ENCODE measurements at regions not wholly inside any gene's neighbourhood (a gene's known extent, or its start where the extent isn't known, plus 50 kb on each side); places are given as distances from the start of the nearest gene placed in this dataset.

GRCh38 chr4:45062935-45063545 is 336.7 kb upstream of the GNPDA2 start:
- TF ChIP-seq POLR2A (IDR thresholded peaks at IDR 0.05; ENCODE audit: extremely low read depth, insufficient read length): no peak
- TF ChIP-seq MAX (IDR thresholded peaks at IDR 0.05; ENCODE audit: low read depth, low read length): no peak
- no peak for TF ChIP-seq CTCF (IDR thresholded peaks at IDR 0.05; ENCODE audit: low read depth, low read length)
- TF ChIP-seq MYC (IDR thresholded peaks at IDR 0.05; ENCODE audit: low read depth, low read length): no peak
- DNase-seq (ENCODE audit: low read depth): no peak

GRCh38 chr4:45043911-45044310 is 317.6 kb upstream of the GNPDA2 start:
- no peak for DNase-seq (ENCODE audit: low read depth)

More at GRCh38 chr4:45062935-45063545, 336.7 kb upstream of the GNPDA2 start:
- H3K4me3 ChIP-seq (ENCODE audit: low read depth, low read length): no peak overlapping the region

GRCh38 chr4:45036677-45037076 is 310.3 kb upstream of the GNPDA2 start:
- no peak overlapping the region for H3K4me3 ChIP-seq (ENCODE audit: low read depth, low read length)
- TF ChIP-seq CTCF (IDR thresholded peaks at IDR 0.05; ENCODE audit: low read depth, low read length) (no peak), MAX (IDR thresholded peaks at IDR 0.05; ENCODE audit: low read depth, low read length) (no peak), MYC (IDR thresholded peaks at IDR 0.05; ENCODE audit: low read depth, low read length) (no peak), POLR2A (IDR thresholded peaks at IDR 0.05; ENCODE audit: extremely low read depth, insufficient read length) (no peak)
- DNase-seq (ENCODE audit: low read depth): no peak

More at GRCh38 chr4:45043911-45044310, 317.6 kb upstream of the GNPDA2 start:
- H3K4me3 ChIP-seq (ENCODE audit: low read depth, low read length): no peak overlapping the region
- no peak for TF ChIP-seq MAX (IDR thresholded peaks at IDR 0.05; ENCODE audit: low read depth, low read length)

DNA sequence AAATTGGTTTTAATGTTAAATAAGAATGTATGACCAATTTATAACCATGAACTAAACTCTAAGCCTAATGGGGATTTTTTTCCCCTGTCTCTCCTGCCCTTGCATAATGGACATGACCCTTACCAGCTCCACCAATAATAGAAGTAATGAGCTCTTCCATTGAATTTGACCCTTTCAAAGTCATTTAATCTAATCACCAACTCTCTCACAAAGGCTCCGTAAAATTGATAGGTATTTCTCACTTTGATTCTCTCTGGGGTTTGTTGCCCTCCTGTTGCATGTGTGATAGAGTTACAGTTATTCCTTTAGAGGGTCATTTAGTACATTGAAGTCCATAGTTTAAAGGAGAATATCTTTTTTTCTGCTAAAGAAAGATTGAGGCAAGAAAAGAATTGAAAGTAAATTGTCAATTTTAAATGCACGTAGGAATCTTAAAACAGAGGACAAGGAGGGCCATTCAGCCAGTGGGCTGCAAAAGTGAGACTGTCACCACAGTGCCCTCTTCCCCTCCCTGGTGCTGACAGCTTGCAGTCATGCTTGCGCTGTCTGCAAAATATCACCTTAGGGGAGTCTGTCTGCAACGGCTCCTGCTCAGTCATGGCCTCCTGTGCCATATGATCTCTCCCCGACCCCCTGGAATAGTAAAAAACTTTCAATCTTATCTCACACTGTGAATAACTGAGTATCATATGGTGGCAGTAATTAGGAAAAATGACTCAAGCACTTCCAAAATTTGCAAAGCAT is 307.5 kb upstream of the GNPDA2 start:
- no peak for DNase-seq (ENCODE audit: low read depth)
- no peak for TF ChIP-seq CTCF (IDR thresholded peaks at IDR 0.05; ENCODE audit: low read depth, low read length)
- no peak for TF ChIP-seq MAX (IDR thresholded peaks at IDR 0.05; ENCODE audit: low read depth, low read length)
- TF ChIP-seq MYC (IDR thresholded peaks at IDR 0.05; ENCODE audit: low read depth, low read length): no peak
- TF ChIP-seq POLR2A (IDR thresholded peaks at IDR 0.05; ENCODE audit: extremely low read depth, insufficient read length): no peak

GRCh38 chr4:45030059-45030458 is 303.7 kb upstream of the GNPDA2 start:
- no peak for DNase-seq (ENCODE audit: low read depth)
- TF ChIP-seq POLR2A (IDR thresholded peaks at IDR 0.05; ENCODE audit: extremely low read depth, insufficient read length): no peak
- no peak for TF ChIP-seq MAX (IDR thresholded peaks at IDR 0.05; ENCODE audit: low read depth, low read length)
- TF ChIP-seq CTCF (IDR thresholded peaks at IDR 0.05; ENCODE audit: low read depth, low read length): no peak
- no peak for TF ChIP-seq MYC (IDR thresholded peaks at IDR 0.05; ENCODE audit: low read depth, low read length)
- no peak overlapping the region for H3K4me3 ChIP-seq (ENCODE audit: low read depth, low read length)

More for the DNA sequence above, 307.5 kb upstream of the GNPDA2 start:
- H3K4me3 ChIP-seq (ENCODE audit: low read depth, low read length): no peak overlapping the region

DNA sequence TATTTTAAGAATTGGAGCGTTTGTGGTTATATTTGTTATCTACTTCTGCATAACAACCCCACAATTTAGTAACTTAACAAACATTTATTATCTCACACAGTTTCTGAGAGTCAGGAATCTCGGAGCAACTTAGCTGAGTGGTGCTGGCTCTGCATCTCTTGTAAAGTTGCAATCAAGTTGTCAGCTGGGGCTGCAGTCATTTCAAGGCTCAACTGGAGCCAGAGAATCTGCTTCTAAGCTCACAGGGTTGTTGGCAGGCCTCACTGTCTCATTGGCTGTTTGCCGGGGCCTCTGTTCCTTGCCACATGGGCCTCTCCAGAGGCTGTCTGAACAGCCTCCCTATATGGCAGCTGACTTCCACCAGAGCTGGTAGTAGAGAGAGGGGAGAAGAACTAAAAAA is 281.2 kb upstream of the GNPDA2 start:
- DNase-seq (ENCODE audit: low read depth): no peak
- TF ChIP-seq POLR2A (IDR thresholded peaks at IDR 0.05; ENCODE audit: extremely low read depth, insufficient read length): no peak
- TF ChIP-seq CTCF (IDR thresholded peaks at IDR 0.05; ENCODE audit: low read depth, low read length): no peak
- no peak for TF ChIP-seq MYC (IDR thresholded peaks at IDR 0.05; ENCODE audit: low read depth, low read length)
- no peak for TF ChIP-seq MAX (IDR thresholded peaks at IDR 0.05; ENCODE audit: low read depth, low read length)
- no peak overlapping the region for H3K4me3 ChIP-seq (ENCODE audit: low read depth, low read length)

Measured in NB4 (cell line).